OCI-LY7 (cell line): ENCODE measurements at regions not wholly inside any gene's neighbourhood (a gene's known extent, or its start where the extent isn't known, plus 50 kb on each side); places are given as distances from the start of the nearest gene placed in this dataset.

Experiments
- CTCF ChIP-seq: fragments of 200-600 bp; sonication (generic); conservative IDR thresholded peaks from 2 replicates; pipeline ENCODE4 v1.5.1; 2014; ENCODE audit warnings: mild to moderate bottlenecking, antibody characterized with exemption, low read length, moderate library complexity, mixed read lengths
- EZH2phosphoT487 ChIP-seq: fragments of 200-600 bp; sonication (generic); IDR thresholded peaks from 2 replicates; pipeline ENCODE4 v1.6.1; 2018; ENCODE audit warnings: low read depth, borderline replicate concordance, mild to moderate bottlenecking, mixed run types, antibody characterized with exemption, low read length, moderate library complexity, mixed read lengths

GRCh38 chr6:88493717-88494116 is 327.6 kb upstream of the CNR1 start:
- no peak for TF ChIP-seq CTCF
- no peak for TF ChIP-seq EZH2phosphoT487
